Stomach (tissue), 8 donors: ENCODE measurements at regions not wholly inside any gene's neighbourhood (a gene's known extent, or its start where the extent isn't known, plus 50 kb on each side); places are given as distances from the start of the nearest gene placed in this dataset.
"Not testable (repeated sequence)": the region's sequence is repeated elsewhere in the genome, so short reads cannot be mapped to it uniquely, and the experiment has no call there.

ENCODE experiments used
- DNase-seq, 2 donors: peaks; one replicate each; pipeline versions ENCODE4 v3.0.0 to v3.0.0-alpha.2; 2013 to 2019
- H3K27ac ChIP-seq, 5 donors: fragments of 200-600 bp in 4 of 5; sonication (generic) in 4 of 5; one replicate each; pipeline ENCODE4 v1.5.1; 2013 to 2019; ENCODE audit warnings: mild to moderate bottlenecking in 1 of 5, moderate library complexity in 1 of 5
- H3K27me3 ChIP-seq, 3 donors: fragments of 200-600 bp; sonication (generic); one replicate each; pipeline ENCODE4 v1.5.1; 2017 to 2019; ENCODE audit warnings: mixed run types in 1 of 3
- H3K36me3 ChIP-seq, 4 donors: fragments of 200-600 bp; sonication (generic); 1 replicate in 3 of 4; 2 replicates in 1 of 4; pipeline ENCODE4 v1.5.1; 2016 to 2019
- H3K4me1 ChIP-seq, 4 donors: fragments of 200-600 bp; sonication (generic); one replicate each; pipeline ENCODE4 v1.5.1; 2016 to 2019
- H3K4me3 ChIP-seq, 4 donors: fragments of 200-600 bp; sonication (generic) in 3 of 4; one replicate each; pipeline ENCODE4 v1.5.1; 2016 to 2019; ENCODE audit warnings: mild to moderate bottlenecking in 1 of 4
- H3K9me3 ChIP-seq, 4 donors: fragments of 200-600 bp; sonication (generic); one replicate each; pipeline ENCODE4 v1.5.1; 2016 to 2019
- EP300 ChIP-seq: sonication (generic); formaldehyde crosslinking; IDR thresholded peaks from one replicate; pipeline ENCODE4 v1.6.1; 2017; ENCODE audit warnings: antibody characterized with exemption
- POLR2A ChIP-seq, 4 donors: fragments of 450-650 bp; IDR thresholded peaks; one replicate each; pipeline ENCODE4 v1.6.1; 2016; ENCODE audit warnings: antibody characterized with exemption in 4 of 4, control low read depth in 2 of 4, mild to moderate bottlenecking in 1 of 4, moderate library complexity in 1 of 4
- POLR2AphosphoS5 ChIP-seq, 3 donors: sonication (generic); formaldehyde crosslinking; IDR thresholded peaks; one replicate each; pipeline ENCODE4 v1.6.1; 2016; ENCODE audit warnings: antibody characterized with exemption in 3 of 3
- WGBS, 5 donors: extraction: QIAGEN DNeasy Blood & Tissue Kit in 3 of 5; methylation state at CpG; one replicate each; pipeline versions ENCODE4 v1.1.5 to v1.1.7; 2013 to 2018; 5-methylcytosine and 5-hydroxymethylcytosine counted together
- intact Hi-C: fragments of 100-400 bp; cut with DNase I; formaldehyde crosslinking; loops from one replicate; pipeline ENCODE4 v1.15.1; 2023; ENCODE audit warnings: low total_unique reads
- TF ChIP-seq, protein P1 (sequence below), 7 experiments: fragments of 450-650 bp in 4 of 7; fragments of 200-600 bp in 3 of 7; sonication (generic) in 3 of 7; IDR thresholded peaks; one replicate each; pipeline ENCODE4 v1.5.1; 2016 to 2019; ENCODE audit warnings: antibody characterized with exemption in 7 of 7, control low read depth in 2 of 7, mild to moderate bottlenecking in 1 of 7
- donor health status: healthy with polysubstance abuse.
- donor health status: Bipolar disorder and iron deficiency.
- donor health status: healthy.

DNA sequence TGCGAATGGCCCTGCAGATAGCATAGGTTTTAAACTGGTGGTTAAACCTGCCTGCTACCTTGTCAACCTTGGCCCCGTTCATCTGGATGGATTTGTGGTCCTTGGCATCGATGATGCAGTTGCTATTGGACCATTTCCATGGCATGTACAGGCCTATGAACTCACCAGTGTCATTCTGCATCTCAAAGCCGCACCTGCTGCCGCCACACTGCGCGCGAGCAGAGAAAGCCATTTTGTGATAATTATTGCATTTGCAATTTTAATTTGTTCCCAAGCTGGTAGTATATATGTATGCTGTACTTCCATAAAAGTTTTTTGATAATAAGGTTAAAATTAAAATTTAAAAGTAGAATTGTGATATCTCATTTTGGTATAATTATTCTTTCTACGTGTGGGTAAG, 94.8 kb upstream of the UXS1 start:
- Histone ChIP-seq H3K27me3 (no peaks in the 10 kb centered on the region), H3K27ac (no peak overlapping the region), H3K4me3 (no peak overlapping the region), H3K36me3 (no peaks in the 10 kb centered on the region), H3K4me1 (peaks cover 0 to 14% (median 4%) of the 10 kb centered on the region in 4 donors), H3K9me3 (no peaks in the 10 kb centered on the region)
- TF ChIP-seq POLR2A (IDR thresholded peaks at IDR 0.05) = no peak
- 93 to 96% (median 95%) methylated on average over 9 of the region's 9 CpGs for WGBS, 5 donors
- no peak for DNase-seq
- intact Hi-C loops = no loop called here

DNA sequence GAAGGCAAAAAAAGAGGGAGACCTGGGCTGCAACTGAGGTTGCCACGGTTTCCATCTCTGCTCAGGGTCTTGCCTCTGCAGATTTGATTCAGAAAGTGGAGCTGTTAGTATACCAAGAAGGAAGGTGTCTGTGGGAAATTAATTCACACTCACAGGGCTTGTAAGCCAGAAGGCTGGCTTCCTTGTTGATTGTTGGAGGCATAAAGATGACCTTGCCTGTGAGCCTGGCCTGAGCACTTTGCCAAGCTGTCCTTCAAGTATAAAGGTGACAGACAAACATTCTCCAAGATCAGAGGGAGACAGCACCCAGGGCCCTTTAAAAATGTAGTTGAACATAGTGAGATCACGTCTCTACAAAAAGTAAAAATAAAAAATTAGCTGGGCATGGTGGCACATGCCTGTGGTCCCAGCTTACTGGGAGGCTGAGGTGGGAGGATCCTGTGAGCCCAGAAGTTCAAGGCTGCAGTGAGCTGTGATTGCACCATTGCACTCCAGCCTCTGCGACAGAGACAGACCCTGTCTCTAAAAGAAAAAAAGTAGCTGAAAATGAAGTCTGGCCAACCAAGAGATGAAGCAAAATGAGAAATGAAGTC, 91.2 kb upstream of the UXS1 start:
- Histone ChIP-seq H3K9me3 (no peaks in the 10 kb centered on the region), H3K27ac (no peak overlapping the region), H3K4me3 (no peak overlapping the region), H3K36me3 (no peaks in the 10 kb centered on the region), H3K27me3 (peaks cover 0 to 6% (median 0%) of the 10 kb centered on the region in 3 donors), H3K4me1 (peaks cover 0 to 32% (median 8%) of the 10 kb centered on the region in 4 donors)
- no peak for TF ChIP-seq EP300
- no peak for TF ChIP-seq POLR2AphosphoS5 (IDR thresholded peaks at IDR 0.05)
- no peak for TF ChIP-seq POLR2A (IDR thresholded peaks at IDR 0.05)
- TF ChIP-seq, protein P1, sequence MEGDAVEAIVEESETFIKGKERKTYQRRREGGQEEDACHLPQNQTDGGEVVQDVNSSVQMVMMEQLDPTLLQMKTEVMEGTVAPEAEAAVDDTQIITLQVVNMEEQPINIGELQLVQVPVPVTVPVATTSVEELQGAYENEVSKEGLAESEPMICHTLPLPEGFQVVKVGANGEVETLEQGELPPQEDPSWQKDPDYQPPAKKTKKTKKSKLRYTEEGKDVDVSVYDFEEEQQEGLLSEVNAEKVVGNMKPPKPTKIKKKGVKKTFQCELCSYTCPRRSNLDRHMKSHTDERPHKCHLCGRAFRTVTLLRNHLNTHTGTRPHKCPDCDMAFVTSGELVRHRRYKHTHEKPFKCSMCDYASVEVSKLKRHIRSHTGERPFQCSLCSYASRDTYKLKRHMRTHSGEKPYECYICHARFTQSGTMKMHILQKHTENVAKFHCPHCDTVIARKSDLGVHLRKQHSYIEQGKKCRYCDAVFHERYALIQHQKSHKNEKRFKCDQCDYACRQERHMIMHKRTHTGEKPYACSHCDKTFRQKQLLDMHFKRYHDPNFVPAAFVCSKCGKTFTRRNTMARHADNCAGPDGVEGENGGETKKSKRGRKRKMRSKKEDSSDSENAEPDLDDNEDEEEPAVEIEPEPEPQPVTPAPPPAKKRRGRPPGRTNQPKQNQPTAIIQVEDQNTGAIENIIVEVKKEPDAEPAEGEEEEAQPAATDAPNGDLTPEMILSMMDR (IDR thresholded peaks at IDR 0.05) = no peak
- intact Hi-C loops = no loop called here
- WGBS, 5 donors = 43 to 83% (median 76%) methylated on average over 3 of the region's 3 CpGs
- no peak for DNase-seq

DNA sequence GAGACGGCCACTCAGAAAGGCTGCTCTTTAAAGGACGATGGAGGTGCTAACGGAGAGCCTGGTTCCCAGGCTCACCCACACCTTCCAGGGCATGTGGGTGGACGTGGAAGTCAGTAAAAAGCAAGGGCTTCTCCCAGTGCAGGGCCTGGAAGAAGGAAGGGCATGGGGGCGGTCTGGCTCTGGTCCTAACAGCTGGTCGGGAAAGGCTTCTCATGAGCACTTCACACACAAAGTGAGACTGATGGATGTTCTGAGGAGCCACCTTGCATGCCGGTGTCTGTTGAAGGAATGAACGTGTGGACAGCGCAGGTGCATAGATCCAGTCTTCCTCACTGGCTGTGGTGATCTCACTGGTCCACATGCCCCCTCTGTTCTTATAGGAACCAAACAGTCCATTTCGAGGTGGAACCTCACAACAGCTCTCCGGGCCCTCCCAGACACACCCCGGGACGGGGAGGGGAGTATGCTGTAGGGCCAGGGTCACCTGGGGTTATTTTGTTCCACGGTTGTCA, 90.6 kb upstream of the UXS1 start:
- DNase-seq = no peak
- H3K9me3 ChIP-seq = no peaks in the 10 kb centered on the region
- H3K27ac ChIP-seq = peak overlapping the region in 1 of 5 donors; percentile 75
- H3K36me3 ChIP-seq = no peaks in the 10 kb centered on the region
- TF ChIP-seq EP300 (no peak), POLR2AphosphoS5 (IDR thresholded peaks at IDR 0.05) (no peak), POLR2A (IDR thresholded peaks at IDR 0.05) (no peak)
- TF ChIP-seq, protein P1 (IDR thresholded peaks at IDR 0.05) = no peak
- no peak overlapping the region for H3K4me3 ChIP-seq
- peaks cover 0 to 32% (median 8%) of the 10 kb centered on the region in 4 donors for H3K4me1 ChIP-seq
- WGBS, 5 donors = 63 to 70% (median 66%) methylated on average over 12 to 14 of the region's 14 CpGs
- intact Hi-C loops = no loop called here
- peaks cover 0 to 6% (median 0%) of the 10 kb centered on the region in 3 donors for H3K27me3 ChIP-seq

DNA sequence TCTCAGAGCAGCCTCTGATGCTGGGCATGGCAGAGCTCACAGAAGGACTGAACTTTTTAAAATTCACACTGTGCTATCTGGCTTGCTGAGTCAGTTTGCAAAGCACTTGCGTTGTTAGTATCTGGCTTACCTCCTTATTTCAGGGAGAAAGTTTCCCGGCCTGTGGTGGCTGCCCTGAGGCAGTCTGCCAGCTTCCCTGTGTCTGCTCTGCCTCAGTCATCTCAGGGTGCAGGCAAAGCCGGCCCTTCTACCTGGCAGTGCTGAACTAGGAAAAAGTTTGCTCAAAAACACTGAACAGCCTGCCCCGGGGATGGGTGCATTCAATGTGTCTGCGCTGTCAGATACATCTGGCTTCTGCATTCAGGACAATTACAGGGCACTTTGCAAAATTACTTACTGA, 90.2 kb upstream of the UXS1 start:
- peaks cover 0 to 32% (median 8%) of the 10 kb centered on the region in 4 donors for H3K4me1 ChIP-seq
- H3K27ac ChIP-seq = peak overlapping the region in 2 of 5 donors; percentile 20 to 75
- intact Hi-C loops = no loop called here
- H3K4me3 ChIP-seq = no peak overlapping the region
- H3K27me3 ChIP-seq = peaks cover 0 to 6% (median 0%) of the 10 kb centered on the region in 3 donors
- DNase-seq = peak in 1 of 2 donors; percentile 36
- WGBS, 5 donors = 53 to 66% (median 62%) methylated on average over 4 to 5 of the region's 5 CpGs
- H3K9me3 ChIP-seq = no peaks in the 10 kb centered on the region
- TF ChIP-seq POLR2AphosphoS5 (IDR thresholded peaks at IDR 0.05) = no peak
- TF ChIP-seq EP300 = no peak
- TF ChIP-seq POLR2A (IDR thresholded peaks at IDR 0.05) = no peak
- TF ChIP-seq, protein P1 (IDR thresholded peaks at IDR 0.05) = no peak
- no peaks in the 10 kb centered on the region for H3K36me3 ChIP-seq

DNA sequence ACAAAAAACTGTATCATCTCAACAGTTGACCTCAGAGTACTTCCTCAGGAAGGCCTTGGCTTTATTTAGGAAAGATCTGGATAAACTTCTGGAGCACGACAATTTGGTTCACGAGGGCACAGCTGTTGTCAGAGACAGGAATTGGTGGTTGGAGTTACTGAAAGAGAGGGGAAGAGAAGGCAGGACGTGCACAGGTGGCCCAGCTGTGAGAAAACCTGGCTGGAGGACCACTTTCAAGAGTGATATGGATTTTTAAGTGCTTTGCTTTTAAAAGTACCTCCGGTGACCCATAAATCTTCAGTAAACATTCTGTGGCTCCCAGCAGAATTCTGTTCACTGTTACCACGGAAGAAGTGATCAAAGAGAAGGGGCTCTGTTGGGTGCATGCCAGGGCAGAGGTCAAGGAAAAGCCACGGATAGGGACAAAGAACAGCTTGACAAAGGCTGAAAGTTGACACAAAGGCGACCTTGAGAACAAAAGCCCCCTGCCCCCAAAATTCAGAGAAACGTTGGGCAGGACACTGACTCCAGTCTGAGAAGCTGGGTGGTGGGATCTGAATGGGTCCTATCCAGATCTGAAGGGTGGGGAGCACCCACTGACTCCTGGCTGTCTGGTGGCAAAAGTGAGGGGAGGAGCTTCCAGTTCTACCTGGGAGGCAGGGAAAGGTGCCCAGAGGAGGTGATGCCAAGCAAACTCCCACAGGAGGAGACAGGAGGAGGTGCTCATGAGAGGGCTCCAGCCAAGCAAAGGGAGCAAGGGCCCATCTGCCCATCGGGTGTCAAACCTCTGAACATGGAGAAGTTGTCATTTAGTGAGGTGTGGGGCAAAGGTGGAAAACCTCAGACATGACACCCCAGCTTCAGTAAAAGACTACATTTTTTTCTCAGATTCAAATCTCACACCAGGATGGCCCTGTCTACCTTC, 89.4 kb upstream of the UXS1 start:
- DNase-seq, H3K36me3 ChIP-seq, H3K27me3 ChIP-seq, H3K9me3 ChIP-seq, H3K4me3 ChIP-seq, intact Hi-C loops: not testable (repeated sequence)
- WGBS, 5 donors = 33 to 48% (median 43%) methylated on average over 9 of the region's 9 CpGs
- Histone ChIP-seq H3K27ac (peak overlapping the region in 2 of 5 donors; percentile 20 to 75), H3K4me1 (peaks cover 0 to 32% (median 8%) of the 10 kb centered on the region in 4 donors)
